Calu3 (cell line): ENCODE measurements at regions not wholly inside any gene's neighbourhood (a gene's known extent, or its start where the extent isn't known, plus 50 kb on each side); places are given as distances from the start of the nearest gene placed in this dataset.

ENCODE experiments used
- BruUV-seq: library from RNA; stranded (reverse); fragments of 400-500 nt; replicated peaks from 2 replicates; lab custom pipeline; 2021; lab: Mats Ljungman, UMichigan
- CTCF ChIA-PET: fragments of 300-600 bp; sonication (Branson Sonifier 250); formaldehyde crosslinking; loops from one replicate; lab custom pipeline; 2022; ENCODE audit warnings: antibody characterized with exemption; lab: Charles Lee
- DNase-seq: peaks from one replicate; pipeline ENCODE4 v3.0.0; 2022
- H3K27ac Mint-ChIP-seq: one replicate; pipeline ENCODE4 v1.8.0; 2022; ENCODE audit warnings: mixed read lengths; ENCODE audit not compliant: unreplicated experiment
- H3K27me3 Mint-ChIP-seq: one replicate; pipeline ENCODE4 v1.8.0; 2022; ENCODE audit warnings: mixed read lengths; ENCODE audit not compliant: unreplicated experiment
- H3K36me3 Mint-ChIP-seq: one replicate; pipeline ENCODE4 v1.8.0; 2022; ENCODE audit warnings: mild to moderate bottlenecking, moderate library complexity, mixed read lengths; ENCODE audit not compliant: insufficient read depth, unreplicated experiment
- H3K4me1 Mint-ChIP-seq: one replicate; pipeline ENCODE4 v1.8.0; 2022; ENCODE audit warnings: mild to moderate bottlenecking, low read depth, mixed read lengths; ENCODE audit not compliant: unreplicated experiment
- H3K4me3 Mint-ChIP-seq: one replicate; pipeline ENCODE4 v1.8.0; 2022; ENCODE audit warnings: mild to moderate bottlenecking, low read depth, moderate library complexity, mixed read lengths; ENCODE audit not compliant: unreplicated experiment
- H3K9me3 Mint-ChIP-seq: one replicate; pipeline ENCODE4 v1.8.0; 2022; ENCODE audit warnings: low read depth, mixed read lengths; ENCODE audit not compliant: unreplicated experiment
- intact Hi-C: fragments of 100-400 bp; cut with micrococcal nuclease; formaldehyde crosslinking; loops from one replicate; pipeline ENCODE4 v1.10.0; 2022; ENCODE audit not compliant: unreplicated experiment
- TF ChIP-seq, protein P1 (sequence below): fragments of 200-600 bp; IDR thresholded peaks from one replicate; pipeline ENCODE4 v1.8.0; 2022; ENCODE audit warnings: antibody characterized with exemption; ENCODE audit not compliant: unreplicated experiment

GRCh38 chr14:101123618-101124510 is 220.3 kb upstream of the RTL1 start:
- CTCF ChIA-PET, result no interaction called here
- Mint-ChIP-seq H3K9me3 (no peaks in the 10 kb centered on the region), H3K4me1 (peaks cover under 1% of the 10 kb centered on the region), H3K27ac (no peak overlapping the region), H3K27me3 (peaks cover 14% of the 10 kb centered on the region), H3K4me3 (no peak overlapping the region), H3K36me3 (no peaks in the 10 kb centered on the region)
- no TSS peak for BruUV-seq
- no peak for DNase-seq
- TF ChIP-seq, protein P1, sequence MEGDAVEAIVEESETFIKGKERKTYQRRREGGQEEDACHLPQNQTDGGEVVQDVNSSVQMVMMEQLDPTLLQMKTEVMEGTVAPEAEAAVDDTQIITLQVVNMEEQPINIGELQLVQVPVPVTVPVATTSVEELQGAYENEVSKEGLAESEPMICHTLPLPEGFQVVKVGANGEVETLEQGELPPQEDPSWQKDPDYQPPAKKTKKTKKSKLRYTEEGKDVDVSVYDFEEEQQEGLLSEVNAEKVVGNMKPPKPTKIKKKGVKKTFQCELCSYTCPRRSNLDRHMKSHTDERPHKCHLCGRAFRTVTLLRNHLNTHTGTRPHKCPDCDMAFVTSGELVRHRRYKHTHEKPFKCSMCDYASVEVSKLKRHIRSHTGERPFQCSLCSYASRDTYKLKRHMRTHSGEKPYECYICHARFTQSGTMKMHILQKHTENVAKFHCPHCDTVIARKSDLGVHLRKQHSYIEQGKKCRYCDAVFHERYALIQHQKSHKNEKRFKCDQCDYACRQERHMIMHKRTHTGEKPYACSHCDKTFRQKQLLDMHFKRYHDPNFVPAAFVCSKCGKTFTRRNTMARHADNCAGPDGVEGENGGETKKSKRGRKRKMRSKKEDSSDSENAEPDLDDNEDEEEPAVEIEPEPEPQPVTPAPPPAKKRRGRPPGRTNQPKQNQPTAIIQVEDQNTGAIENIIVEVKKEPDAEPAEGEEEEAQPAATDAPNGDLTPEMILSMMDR, result no peak
- intact Hi-C loops, result no loop called here

- peaks cover 10% of the 10 kb centered on the region for H3K4me1 Mint-ChIP-seq
- intact Hi-C loops, result no loop called here
These were observed 221.3 kb upstream of the RTL1 start for GRCh38 chr14:101124815-101125214.

GRCh38 chr14:101125313-101125712 is 221.8 kb upstream of the RTL1 start:
- H3K27me3 Mint-ChIP-seq, result peaks cover 29% of the 10 kb centered on the region
- H3K4me1 Mint-ChIP-seq, result peaks cover 15% of the 10 kb centered on the region
- intact Hi-C loops, result no loop called here
- H3K9me3 Mint-ChIP-seq, result no peaks in the 10 kb centered on the region
- no peaks in the 10 kb centered on the region for H3K36me3 Mint-ChIP-seq
- no TSS peak for BruUV-seq
- TF ChIP-seq, protein P1, result no peak
- CTCF ChIA-PET, result no interaction called here
- H3K4me3 Mint-ChIP-seq, result no peak overlapping the region
- no peak overlapping the region for H3K27ac Mint-ChIP-seq
- no peak for DNase-seq

More at GRCh38 chr14:101124815-101125214, 221.3 kb upstream of the RTL1 start:
- no TSS peak for BruUV-seq
- Mint-ChIP-seq H3K27me3 (peaks cover 24% of the 10 kb centered on the region), H3K36me3 (no peaks in the 10 kb centered on the region), H3K4me3 (no peak overlapping the region), H3K9me3 (no peaks in the 10 kb centered on the region), H3K27ac (no peak overlapping the region)
- TF ChIP-seq, protein P1, result no peak
- no peak for DNase-seq
- CTCF ChIA-PET, result no interaction called here

- H3K4me3 Mint-ChIP-seq, result no peak overlapping the region
- DNase-seq, result no peak
- peaks cover 18% of the 10 kb centered on the region for H3K4me1 Mint-ChIP-seq
- peaks cover 36% of the 10 kb centered on the region for H3K27me3 Mint-ChIP-seq
- TF ChIP-seq, protein P1, result no peak
- intact Hi-C loops, result no loop called here
- H3K36me3 Mint-ChIP-seq, result no peaks in the 10 kb centered on the region
- no TSS peak for BruUV-seq
- CTCF ChIA-PET, result no interaction called here
- H3K27ac Mint-ChIP-seq, result no peak overlapping the region
- no peaks in the 10 kb centered on the region for H3K9me3 Mint-ChIP-seq
These were observed 222.5 kb upstream of the RTL1 start for GRCh38 chr14:101125719-101126651.
